Esophagus muscularis mucosa (tissue), 3 donors: ENCODE measurements at regions not wholly inside any gene's neighbourhood (a gene's known extent, or its start where the extent isn't known, plus 50 kb on each side); places are given as distances from the start of the nearest gene placed in this dataset.

ENCODE experiments used
- POLR2A ChIP-seq: fragments of 450-650 bp; IDR thresholded peaks from one replicate; pipeline ENCODE4 v1.6.1; 2017; ENCODE audit warnings: antibody characterized with exemption, moderate library complexity, mild to moderate bottlenecking, low read depth
- TF ChIP-seq, protein P1 (sequence below), 3 experiments: fragments of 200-600 bp in 2 of 3; fragments of 450-650 bp in 1 of 3; sonication (generic) in 2 of 3; IDR thresholded peaks; one replicate each; pipeline ENCODE4 v1.5.1; 2017 to 2019; ENCODE audit warnings: antibody characterized with exemption in 3 of 3, mild to moderate bottlenecking in 2 of 3, moderate library complexity in 1 of 3

GRCh38 chr6:74755196-74755595, 450.7 kb downstream of the COL12A1 start:
- TF ChIP-seq, protein P1, sequence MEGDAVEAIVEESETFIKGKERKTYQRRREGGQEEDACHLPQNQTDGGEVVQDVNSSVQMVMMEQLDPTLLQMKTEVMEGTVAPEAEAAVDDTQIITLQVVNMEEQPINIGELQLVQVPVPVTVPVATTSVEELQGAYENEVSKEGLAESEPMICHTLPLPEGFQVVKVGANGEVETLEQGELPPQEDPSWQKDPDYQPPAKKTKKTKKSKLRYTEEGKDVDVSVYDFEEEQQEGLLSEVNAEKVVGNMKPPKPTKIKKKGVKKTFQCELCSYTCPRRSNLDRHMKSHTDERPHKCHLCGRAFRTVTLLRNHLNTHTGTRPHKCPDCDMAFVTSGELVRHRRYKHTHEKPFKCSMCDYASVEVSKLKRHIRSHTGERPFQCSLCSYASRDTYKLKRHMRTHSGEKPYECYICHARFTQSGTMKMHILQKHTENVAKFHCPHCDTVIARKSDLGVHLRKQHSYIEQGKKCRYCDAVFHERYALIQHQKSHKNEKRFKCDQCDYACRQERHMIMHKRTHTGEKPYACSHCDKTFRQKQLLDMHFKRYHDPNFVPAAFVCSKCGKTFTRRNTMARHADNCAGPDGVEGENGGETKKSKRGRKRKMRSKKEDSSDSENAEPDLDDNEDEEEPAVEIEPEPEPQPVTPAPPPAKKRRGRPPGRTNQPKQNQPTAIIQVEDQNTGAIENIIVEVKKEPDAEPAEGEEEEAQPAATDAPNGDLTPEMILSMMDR (IDR thresholded peaks at IDR 0.05), result no peak
- no peak for TF ChIP-seq POLR2A
